K562 (cell line): ENCODE measurements at regions not wholly inside any gene's neighbourhood (a gene's known extent, or its start where the extent isn't known, plus 50 kb on each side); places are given as distances from the start of the nearest gene placed in this dataset.

Source experiments
- MAFK ChIP-seq: IDR thresholded peaks from 2 replicates; pipeline ENCODE4 v1.6.1; 2011; ENCODE audit warnings: low read length, improper control_type of control experiment
- USF2 ChIP-seq: sonication (generic); formaldehyde crosslinking; IDR thresholded peaks from 2 replicates; pipeline ENCODE4 v1.5.0; 2020; ENCODE audit warnings: missing genetic modification reagents
- ZZZ3 ChIP-seq: fragments of 450-650 bp; IDR thresholded peaks from 2 replicates; pipeline ENCODE4 v1.6.1; 2016; ENCODE audit warnings: antibody characterized with exemption, mild to moderate bottlenecking, moderate library complexity

GRCh38 chr13:66128692-66129269 lies 1101.4 kb downstream of the PCDH9 start:
- TF ChIP-seq MAFK (no peak), USF2 (CRISPR knock-in tag) (no peak), ZZZ3 (no peak)
